GM13976 (cell line): ENCODE measurements at regions not wholly inside any gene's neighbourhood (a gene's known extent, or its start where the extent isn't known, plus 50 kb on each side); places are given as distances from the start of the nearest gene placed in this dataset.
"Not testable (repeated sequence)": the region's sequence is repeated elsewhere in the genome, so short reads cannot be mapped to it uniquely, and the experiment has no call there.

Experiments used
- DNase-seq: peaks from one replicate; pipeline ENCODE4 v3.0.0; 2012; ENCODE audit warnings: low spot score
- in situ Hi-C: fragments of 300-500 bp; cut with MboI; formaldehyde crosslinking; loops from one replicate; pipeline ENCODE4 v1.12.0; 2022; ENCODE audit warnings: low sequenced_read_pairs, mixed read lengths, inconsistent platforms; ENCODE audit not compliant: unreplicated experiment
- TF ChIP-seq, protein P1 (sequence below): IDR thresholded peaks from 2 replicates; pipeline ENCODE4 v1.5.1; 2012; ENCODE audit warnings: borderline replicate concordance, mild to moderate bottlenecking; ENCODE audit not compliant: insufficient read depth; ENCODE audit errors: extremely low read depth, missing control alignments, control extremely low read depth

DNA sequence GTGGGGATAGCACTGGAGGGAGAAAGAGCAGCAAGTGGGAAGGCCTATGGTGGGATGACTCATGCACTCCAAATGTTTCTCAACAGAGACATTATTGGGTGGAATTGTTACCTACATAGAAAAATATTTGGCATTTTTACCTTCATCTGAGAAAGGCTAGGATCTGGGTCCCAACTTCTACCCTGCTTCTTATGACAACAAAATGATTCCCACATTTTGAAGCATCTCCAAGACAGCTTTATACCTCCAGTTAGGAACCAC is 908.9 kb upstream of the GYPC start:
- in situ Hi-C loops: no loop called here
- DNase-seq: no peak
- TF ChIP-seq, protein P1, sequence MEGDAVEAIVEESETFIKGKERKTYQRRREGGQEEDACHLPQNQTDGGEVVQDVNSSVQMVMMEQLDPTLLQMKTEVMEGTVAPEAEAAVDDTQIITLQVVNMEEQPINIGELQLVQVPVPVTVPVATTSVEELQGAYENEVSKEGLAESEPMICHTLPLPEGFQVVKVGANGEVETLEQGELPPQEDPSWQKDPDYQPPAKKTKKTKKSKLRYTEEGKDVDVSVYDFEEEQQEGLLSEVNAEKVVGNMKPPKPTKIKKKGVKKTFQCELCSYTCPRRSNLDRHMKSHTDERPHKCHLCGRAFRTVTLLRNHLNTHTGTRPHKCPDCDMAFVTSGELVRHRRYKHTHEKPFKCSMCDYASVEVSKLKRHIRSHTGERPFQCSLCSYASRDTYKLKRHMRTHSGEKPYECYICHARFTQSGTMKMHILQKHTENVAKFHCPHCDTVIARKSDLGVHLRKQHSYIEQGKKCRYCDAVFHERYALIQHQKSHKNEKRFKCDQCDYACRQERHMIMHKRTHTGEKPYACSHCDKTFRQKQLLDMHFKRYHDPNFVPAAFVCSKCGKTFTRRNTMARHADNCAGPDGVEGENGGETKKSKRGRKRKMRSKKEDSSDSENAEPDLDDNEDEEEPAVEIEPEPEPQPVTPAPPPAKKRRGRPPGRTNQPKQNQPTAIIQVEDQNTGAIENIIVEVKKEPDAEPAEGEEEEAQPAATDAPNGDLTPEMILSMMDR: no peak

DNA sequence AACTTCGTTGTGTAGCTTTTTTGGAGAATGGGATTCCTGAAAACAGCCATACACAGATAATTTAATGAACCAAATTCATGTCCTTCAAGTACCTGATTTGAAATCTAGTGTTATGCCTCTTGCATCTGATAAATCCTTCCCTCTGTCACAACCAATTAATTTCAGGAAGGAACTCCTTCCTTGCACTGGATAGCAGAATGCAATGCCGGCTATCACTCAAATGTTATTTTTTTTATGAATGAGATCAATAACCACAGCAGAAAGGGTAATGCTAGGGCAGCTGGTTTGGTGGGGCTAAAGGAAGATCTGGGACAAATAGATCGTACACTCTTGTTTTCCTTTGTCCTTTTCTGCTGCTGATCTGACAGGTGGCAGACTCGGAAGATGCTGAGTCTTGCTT is 899.5 kb upstream of the GYPC start:
- DNase-seq: no peak
- TF ChIP-seq, protein P1: no peak
- in situ Hi-C loops: no loop called here

DNA sequence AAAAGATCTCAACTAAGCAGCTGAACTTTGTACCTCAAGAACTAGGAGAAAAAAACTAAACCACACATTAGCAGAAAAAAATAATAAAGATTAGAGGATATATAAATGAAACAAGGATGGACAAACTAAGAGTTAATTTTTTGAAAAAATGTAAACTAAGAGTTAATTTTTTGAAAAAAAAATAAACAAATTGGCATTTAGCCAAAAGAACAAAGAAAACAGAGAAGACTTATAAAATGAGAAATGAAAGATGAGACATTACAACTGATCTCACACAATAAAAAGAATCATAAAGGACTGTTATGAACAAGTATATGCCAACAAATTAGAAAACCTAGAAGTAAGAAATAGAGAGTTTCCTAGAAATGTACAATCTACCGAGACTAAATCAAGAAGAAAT is 859.2 kb upstream of the GYPC start:
- in situ Hi-C loops: no loop called here

DNA sequence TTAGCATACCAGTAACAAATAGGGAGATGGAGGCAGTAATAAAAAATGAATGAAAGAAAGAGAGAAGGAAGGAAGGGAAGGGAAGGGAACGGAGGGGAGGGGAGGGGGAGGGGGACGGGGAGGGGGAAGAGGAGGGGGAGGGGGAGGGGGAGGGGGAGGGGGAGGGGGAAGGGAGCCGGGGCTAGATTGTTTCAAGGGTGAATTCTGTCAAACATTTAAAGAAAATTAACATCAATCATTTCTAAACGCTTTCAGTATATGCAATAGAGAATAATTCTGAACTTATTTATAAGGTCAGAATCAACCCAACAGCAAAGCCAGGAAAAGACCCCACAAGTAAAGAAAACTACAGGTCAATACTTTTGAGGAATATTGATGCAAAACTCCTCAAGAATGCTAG is 858.8 kb upstream of the GYPC start:
- in situ Hi-C loops: no loop called here
- no peak for DNase-seq
- TF ChIP-seq, protein P1: no peak

More for the DNA sequence above, 859.2 kb upstream of the GYPC start:
- DNase-seq: no peak
- TF ChIP-seq, protein P1: no peak

DNA sequence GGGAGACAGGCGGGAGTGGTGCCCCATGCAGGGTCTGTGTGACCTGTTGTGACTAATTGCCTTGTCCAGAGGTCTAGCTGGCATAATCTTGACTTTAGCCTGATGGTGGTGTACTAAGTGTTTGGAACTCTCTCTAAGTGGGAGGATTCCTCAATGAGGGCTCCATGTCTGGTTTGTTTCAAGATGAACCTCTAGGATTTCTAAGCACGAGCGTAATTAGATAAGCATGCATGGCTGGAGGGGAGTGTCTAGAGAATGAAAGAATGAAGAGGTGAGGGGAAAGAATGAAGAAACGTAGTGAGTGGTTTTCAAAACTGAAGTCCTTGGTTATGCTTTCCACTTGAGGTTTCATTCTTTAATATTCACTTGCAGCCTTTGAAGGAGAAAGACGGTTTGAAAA is 833.2 kb upstream of the GYPC start:
- TF ChIP-seq, protein P1: no peak
- DNase-seq: no peak
- in situ Hi-C loops: no loop called here

DNA sequence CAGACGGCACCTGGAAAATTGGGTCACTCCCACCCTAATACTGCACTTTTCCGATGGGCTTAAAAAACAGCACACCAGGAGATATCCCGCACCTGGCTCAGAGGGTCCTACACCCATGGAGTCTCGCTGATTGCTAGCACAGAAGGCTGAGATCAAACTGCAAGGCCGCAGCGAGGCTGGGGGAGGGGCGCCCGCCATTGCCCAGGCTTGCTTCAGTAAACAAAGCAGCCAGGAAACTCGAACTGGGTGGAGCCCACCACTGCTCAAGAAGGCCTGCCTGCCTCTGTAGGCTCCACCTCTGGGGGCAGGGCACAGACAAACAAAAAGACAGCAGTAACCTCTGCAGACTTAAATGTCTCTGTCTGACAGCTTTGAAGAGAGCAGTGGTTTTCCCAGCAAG is 830.2 kb upstream of the GYPC start:
- in situ Hi-C loops: not testable (repeated sequence)

DNA sequence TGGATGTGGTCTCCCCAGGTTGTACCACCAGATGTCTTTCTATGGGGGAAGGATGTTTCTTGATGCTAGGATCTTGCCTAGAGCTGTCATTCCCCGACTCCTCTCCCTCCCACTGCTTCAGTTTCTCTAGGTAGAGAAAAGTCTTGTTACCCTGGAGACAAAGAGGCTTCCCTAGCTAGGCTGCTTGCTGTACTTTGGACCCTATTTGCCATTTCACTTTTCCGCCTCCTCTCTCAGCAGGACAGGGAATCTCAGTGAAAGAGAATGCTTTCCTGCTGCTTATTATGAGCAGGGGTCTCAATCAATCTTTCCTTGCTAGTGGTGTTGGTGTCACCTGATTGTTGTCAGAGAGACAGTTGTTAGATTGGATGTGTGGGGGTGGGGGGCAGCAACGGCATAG is 818.8 kb upstream of the GYPC start:
- in situ Hi-C loops: no loop called here
- TF ChIP-seq, protein P1: no peak
- no peak for DNase-seq

More for the DNA sequence above, 830.2 kb upstream of the GYPC start:
- not testable (repeated sequence) for DNase-seq
